GM12878 (cell line): ENCODE measurements at regions not wholly inside any gene's neighbourhood (a gene's known extent, or its start where the extent isn't known, plus 50 kb on each side); places are given as distances from the start of the nearest gene placed in this dataset.

ENCODE experiments used
- ATAC-seq: fragments of 200-7000 bp; cut with Tn5 transposase; 3 replicates; pipeline ENCODE4 v1.9.1; 2020; ENCODE audit warnings: mild to moderate bottlenecking, moderate library complexity
- BruUV-seq: library from RNA; stranded (reverse); fragments of 400-500 nt; replicated peaks from 2 replicates; lab custom pipeline; 2021; lab: Mats Ljungman, UMichigan
- CTCF ChIA-PET: fragments of 300-600 bp; sonication (Branson Sonifier 250); formaldehyde crosslinking; extraction: SDS; loops from one replicate; lab custom pipeline; 2021; ENCODE audit warnings: inconsistent platforms; lab: Yijun Ruan, JAX
- POLR2A ChIA-PET: fragments of 350-600 bp; formaldehyde crosslinking; extraction: SDS; loops from one replicate; lab custom pipeline; 2021; ENCODE audit warnings: inconsistent platforms; lab: Charles Lee
- RAD21 ChIA-PET: fragments of 300-600 bp; sonication (Branson Sonifier 250); formaldehyde crosslinking; loops from one replicate; lab custom pipeline; 2023; ENCODE audit warnings: antibody characterized with exemption; ENCODE audit not compliant: unreplicated experiment; lab: Charles Lee
- SMC1A ChIA-PET: fragments of 300-600 bp; sonication (Branson Sonifier 250); formaldehyde crosslinking; loops from one replicate; lab custom pipeline; 2023; ENCODE audit not compliant: unreplicated experiment, uncharacterized antibody; lab: Charles Lee
- DNase-seq: peaks from one replicate; pipeline ENCODE4 v3.0.0-alpha.2; 2011; ENCODE audit warnings: low read depth, low spot score
- FAIRE-seq: peaks from 3 replicates; lab custom pipeline; 2011; peaks lifted over from hg19 to GRCh38; lab: Jason Lieb, UNC
- H2AFZ ChIP-seq: 2 replicates; pipeline ENCODE4 v1.6.0; 2011; ENCODE audit warnings: low read depth, low read length, control low read depth; ENCODE audit not compliant: control insufficient read depth
- H3K27ac ChIP-seq: 2 replicates; pipeline ENCODE4 v1.5.1; 2011; ENCODE audit warnings: control low read depth; ENCODE audit not compliant: control insufficient read depth, insufficient read depth
- H3K27me3 ChIP-seq, 2 experiments: replicated peaks in 1 of 2; 2 replicates each; pipeline versions ENCODE4 v1.6.0 to v1.6.1; 2011; ENCODE audit warnings: low read length in 1 of 2; ENCODE audit not compliant: control insufficient read depth in 2 of 2, insufficient read depth in 2 of 2
- H3K36me3 ChIP-seq, 2 experiments: 2 replicates each; pipeline ENCODE4 v1.5.1; 2011; ENCODE audit warnings: low read length in 1 of 2; ENCODE audit not compliant: control insufficient read depth in 2 of 2, insufficient read depth in 2 of 2
- H3K4me1 ChIP-seq: 2 replicates; pipeline ENCODE4 v1.6.1; 2011; ENCODE audit warnings: mild to moderate bottlenecking, low read length, moderate library complexity, mixed read lengths; ENCODE audit not compliant: control insufficient read depth, insufficient read depth
- H3K4me2 ChIP-seq: 2 replicates; pipeline ENCODE4 v1.6.0; 2011; ENCODE audit warnings: control low read depth; ENCODE audit not compliant: control insufficient read depth, insufficient read depth
- H3K4me3 ChIP-seq: fragments of 200-600 bp; sonication (generic); 2 replicates; pipeline ENCODE4 v1.5.1; 2016
- H3K79me2 ChIP-seq: 2 replicates; pipeline ENCODE4 v1.6.0; 2011; ENCODE audit warnings: low read length; ENCODE audit not compliant: control insufficient read depth, insufficient read depth
- H3K9ac ChIP-seq: 2 replicates; pipeline ENCODE4 v1.8.0; 2011; ENCODE audit warnings: low read length, control low read depth, mixed read lengths; ENCODE audit not compliant: control insufficient read depth, insufficient read depth
- H3K9me3 ChIP-seq: replicated peaks from 3 replicates; pipeline ENCODE4 v1.5.1; 2011; ENCODE audit warnings: mild to moderate bottlenecking, low read length; ENCODE audit not compliant: control insufficient read depth, insufficient read depth
- H4K20me1 ChIP-seq: 2 replicates; pipeline ENCODE4 v1.6.0; 2011; ENCODE audit not compliant: control insufficient read depth, insufficient read depth
- BACH1 ChIP-seq: fragments of 450-650 bp; IDR thresholded peaks from 2 replicates; pipeline ENCODE4 v1.6.1; 2017; ENCODE audit warnings: mild to moderate bottlenecking, borderline replicate concordance
- BCLAF1 ChIP-seq: fragments of 450-650 bp; IDR thresholded peaks from 2 replicates; pipeline ENCODE4 v1.6.1; 2017; ENCODE audit warnings: antibody characterized with exemption, mild to moderate bottlenecking, moderate library complexity
- CREB1 ChIP-seq: IDR thresholded peaks from 2 replicates; pipeline ENCODE4 v1.6.1; 2012; ENCODE audit warnings: low read depth, mild to moderate bottlenecking, inconsistent platforms
- ETV6 ChIP-seq, 2 experiments: fragments of 450-650 bp in 1 of 2; IDR thresholded peaks in 1 of 2; conservative IDR thresholded peaks in 1 of 2; 2 replicates each; pipeline ENCODE4 v1.6.1; 2014; ENCODE audit warnings: antibody characterized with exemption in 1 of 2, borderline replicate concordance in 1 of 2, low read depth in 1 of 2, mild to moderate bottlenecking in 1 of 2, moderate library complexity in 1 of 2
- SUZ12 ChIP-seq: fragments of 200-600 bp; sonication (generic); IDR thresholded peaks from one replicate; pipeline ENCODE4 v1.6.1; 2018; ENCODE audit warnings: antibody characterized with exemption, mild to moderate bottlenecking; ENCODE audit not compliant: unreplicated experiment
- ZNF274 ChIP-seq: IDR thresholded peaks from one replicate; pipeline ENCODE4 v1.8.0; 2011; ENCODE audit not compliant: insufficient read length, insufficient read depth
- ZSCAN29 ChIP-seq: fragments of 450-650 bp; IDR thresholded peaks from 2 replicates; pipeline ENCODE4 v1.6.1; 2017; ENCODE audit warnings: mild to moderate bottlenecking, moderate library complexity
- WGBS: methylation state at CpG from one replicate; pipeline ENCODE4 v1.1.6; 2016; ENCODE audit warnings: low lambda C conversion rate; ENCODE audit not compliant: insufficient replicate concordance, insufficient coverage; ENCODE audit errors: missing lambda C conversion rate; 5-methylcytosine and 5-hydroxymethylcytosine counted together
- in situ Hi-C: fragments of 300-500 bp; cut with MboI; formaldehyde crosslinking; loops from 9 replicates; pipeline ENCODE4 v1.14.3; 2018; ENCODE audit warnings: mixed read lengths
- intact Hi-C: fragments of 100-400 bp; cut with micrococcal nuclease; formaldehyde crosslinking; loops from one replicate; pipeline ENCODE4 v1.14.2; 2022; ENCODE audit not compliant: unreplicated experiment
- TF ChIP-seq, protein P1 (sequence below): fragments of 450-650 bp; IDR thresholded peaks from 2 replicates; pipeline ENCODE4 v1.6.1; 2014; ENCODE audit warnings: mild to moderate bottlenecking
- TF ChIP-seq, protein P2 (sequence below): fragments of 450-650 bp; IDR thresholded peaks from 2 replicates; pipeline ENCODE4 v1.6.1; 2017; ENCODE audit warnings: mild to moderate bottlenecking

- ChIA-PET CTCF (no interaction called here), SMC1A (interaction anchor here (0.6 kb wide), 1 partner anchor 817 kb away, joined by 3 read pairs; no protein-coding TSS in a partner anchor), RAD21 (no interaction called here), POLR2A (no interaction called here)
- Histone ChIP-seq H3K27ac (no peak overlapping the region), H3K9ac (no peak overlapping the region), H4K20me1 (no peaks in the 10 kb centered on the region), H2AFZ (no peak overlapping the region), H3K4me1 (no peaks in the 10 kb centered on the region), H3K79me2 (no peaks in the 10 kb centered on the region), H3K27me3 (no peaks in the 10 kb centered on the region), H3K36me3 (no peaks in the 10 kb centered on the region), H3K4me3 (no peak overlapping the region), H3K9me3 (no peaks in the 10 kb centered on the region), H3K4me2 (no peak overlapping the region)
- WGBS, result 48% methylated on average over 2 of the region's 2 CpGs
- BruUV-seq, result no TSS peak
- ATAC-seq, result no peak
- in situ Hi-C loops (no loop called here), intact Hi-C loops (no loop called here)
- DNase-seq, result no peak
- TF ChIP-seq, protein P1, sequence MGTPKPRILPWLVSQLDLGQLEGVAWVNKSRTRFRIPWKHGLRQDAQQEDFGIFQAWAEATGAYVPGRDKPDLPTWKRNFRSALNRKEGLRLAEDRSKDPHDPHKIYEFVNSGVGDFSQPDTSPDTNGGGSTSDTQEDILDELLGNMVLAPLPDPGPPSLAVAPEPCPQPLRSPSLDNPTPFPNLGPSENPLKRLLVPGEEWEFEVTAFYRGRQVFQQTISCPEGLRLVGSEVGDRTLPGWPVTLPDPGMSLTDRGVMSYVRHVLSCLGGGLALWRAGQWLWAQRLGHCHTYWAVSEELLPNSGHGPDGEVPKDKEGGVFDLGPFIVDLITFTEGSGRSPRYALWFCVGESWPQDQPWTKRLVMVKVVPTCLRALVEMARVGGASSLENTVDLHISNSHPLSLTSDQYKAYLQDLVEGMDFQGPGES, result no peak
- TF ChIP-seq SUZ12 (no peak), ETV6 (conservative IDR thresholded peaks at IDR 0.05 in 1 of 2, IDR thresholded peaks at IDR 0.05 in 1 of 2; ENCODE audit: borderline replicate concordance in 1 of 2, low read depth in 1 of 2) (no peak)
- FAIRE-seq, result no peak
Measured at GRCh38 chrX:67893931-67894330, 350.1 kb downstream of the AR start.

DNA sequence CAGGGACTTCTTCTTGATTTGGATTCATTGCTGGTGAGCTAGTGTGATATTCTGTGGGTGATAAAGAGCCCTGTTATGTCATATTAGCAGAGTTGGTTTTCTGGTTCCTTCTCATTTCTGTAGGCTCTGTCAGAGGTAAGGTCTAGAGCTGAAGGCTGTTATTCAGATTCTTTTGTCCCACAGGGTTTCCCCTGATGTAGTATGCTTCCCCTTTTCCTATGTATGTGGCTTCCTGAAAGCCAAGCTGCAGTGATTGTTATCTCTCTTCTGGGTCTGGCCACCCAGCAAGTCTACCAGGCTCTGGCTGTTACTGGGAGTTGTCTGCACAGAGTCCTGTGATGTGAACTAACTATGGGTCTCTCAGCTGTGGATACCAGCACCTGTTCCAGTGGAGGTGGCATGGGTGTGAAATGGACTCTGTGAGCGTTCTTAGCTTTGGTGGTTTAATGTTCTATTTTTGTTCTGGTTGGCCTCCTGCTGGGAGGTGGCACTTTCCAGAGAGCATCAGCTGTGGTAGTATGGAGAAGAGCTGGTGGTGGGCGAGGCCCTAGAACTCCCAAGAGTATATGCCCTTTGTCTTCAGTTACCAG is 373.7 kb downstream of the AR start:
- no peak for ATAC-seq
- CTCF ChIA-PET, result no interaction called here
- no peak for DNase-seq
- no peak for FAIRE-seq
- in situ Hi-C loops, result no loop called here
- RAD21 ChIA-PET, result no interaction called here
- WGBS, result 16% methylated on average over 2 of the region's 2 CpGs
- Histone ChIP-seq H3K4me3 (no peak overlapping the region), H3K27me3 (no peaks in the 10 kb centered on the region), H3K9me3 (no peaks in the 10 kb centered on the region), H3K9ac (no peak overlapping the region), H3K4me2 (no peak overlapping the region), H3K79me2 (no peaks in the 10 kb centered on the region), H3K36me3 (no peaks in the 10 kb centered on the region), H2AFZ (no peak overlapping the region), H3K4me1 (no peaks in the 10 kb centered on the region), H3K27ac (no peak overlapping the region), H4K20me1 (no peaks in the 10 kb centered on the region)
- POLR2A ChIA-PET, result no interaction called here
- intact Hi-C loops, result no loop called here
- no TSS peak for BruUV-seq
- SMC1A ChIA-PET, result no interaction called here
- TF ChIP-seq ZNF274, result no peak
- no peak for TF ChIP-seq BCLAF1
- no peak for TF ChIP-seq CREB1
- TF ChIP-seq ZSCAN29, result no peak
- no peak for TF ChIP-seq BACH1
- TF ChIP-seq, protein P2, sequence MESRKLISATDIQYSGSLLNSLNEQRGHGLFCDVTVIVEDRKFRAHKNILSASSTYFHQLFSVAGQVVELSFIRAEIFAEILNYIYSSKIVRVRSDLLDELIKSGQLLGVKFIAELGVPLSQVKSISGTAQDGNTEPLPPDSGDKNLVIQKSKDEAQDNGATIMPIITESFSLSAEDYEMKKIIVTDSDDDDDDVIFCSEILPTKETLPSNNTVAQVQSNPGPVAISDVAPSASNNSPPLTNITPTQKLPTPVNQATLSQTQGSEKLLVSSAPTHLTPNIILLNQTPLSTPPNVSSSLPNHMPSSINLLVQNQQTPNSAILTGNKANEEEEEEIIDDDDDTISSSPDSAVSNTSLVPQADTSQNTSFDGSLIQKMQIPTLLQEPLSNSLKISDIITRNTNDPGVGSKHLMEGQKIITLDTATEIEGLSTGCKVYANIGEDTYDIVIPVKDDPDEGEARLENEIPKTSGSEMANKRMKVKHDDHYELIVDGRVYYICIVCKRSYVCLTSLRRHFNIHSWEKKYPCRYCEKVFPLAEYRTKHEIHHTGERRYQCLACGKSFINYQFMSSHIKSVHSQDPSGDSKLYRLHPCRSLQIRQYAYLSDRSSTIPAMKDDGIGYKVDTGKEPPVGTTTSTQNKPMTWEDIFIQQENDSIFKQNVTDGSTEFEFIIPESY, result no peak
- TF ChIP-seq, protein P1, result no peak
